Urinary bladder (tissue), 3 donors: ENCODE measurements at regions not wholly inside any gene's neighbourhood (a gene's known extent, or its start where the extent isn't known, plus 50 kb on each side); places are given as distances from the start of the nearest gene placed in this dataset.
"Not testable (repeated sequence)": the region's sequence is repeated elsewhere in the genome, so short reads cannot be mapped to it uniquely, and the experiment has no call there.

Source experiments
- DNase-seq: peaks from one replicate; pipeline ENCODE4 v3.0.0-alpha.2; 2015; ENCODE audit errors: extremely low spot score
- H3K27ac ChIP-seq: one replicate; pipeline ENCODE4 v1.5.1; 2013; ENCODE audit warnings: low read depth, mild to moderate bottlenecking, moderate library complexity
- H3K36me3 ChIP-seq: one replicate; pipeline ENCODE4 v1.6.1; 2013; ENCODE audit warnings: mild to moderate bottlenecking, moderate library complexity; ENCODE audit not compliant: insufficient read depth
- H3K4me1 ChIP-seq: one replicate; pipeline ENCODE4 v1.6.1; 2013; ENCODE audit warnings: mild to moderate bottlenecking, moderate library complexity; ENCODE audit not compliant: insufficient read depth
- H3K4me3 ChIP-seq: one replicate; pipeline ENCODE4 v1.5.1; 2013; ENCODE audit warnings: low read depth, low read length
- WGBS: extraction: QIAGEN DNeasy Blood & Tissue Kit; methylation state at CpG from one replicate; pipeline ENCODE4 v1.1.7; 2013; 5-methylcytosine and 5-hydroxymethylcytosine counted together
- donor health status: healthy with polysubstance abuse.
- donor health status: healthy.

DNA sequence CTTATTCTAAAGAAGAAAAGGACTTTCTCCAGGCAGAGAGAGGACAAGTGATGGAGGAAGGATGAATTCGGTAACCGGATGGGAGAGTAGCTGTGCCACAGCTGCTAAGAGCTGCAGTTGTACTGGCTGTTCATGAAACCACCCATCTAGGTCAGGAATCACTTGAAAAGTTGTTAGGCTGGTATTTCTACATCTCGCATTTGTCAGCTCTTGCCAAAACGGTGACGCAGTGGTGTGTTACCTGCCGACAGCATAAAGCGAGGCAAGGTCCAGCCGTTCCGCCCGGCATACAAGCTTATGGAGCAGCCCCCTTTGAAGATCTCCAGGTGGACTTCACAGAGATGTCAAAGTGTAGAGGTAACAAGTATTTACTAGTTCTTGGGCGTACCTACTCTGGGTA lies 87.3 kb upstream of the DEFB108B start:
- H3K4me1 ChIP-seq, H3K36me3 ChIP-seq, H3K27ac ChIP-seq, DNase-seq, H3K4me3 ChIP-seq: not testable (repeated sequence)
- 82% methylated on average over 11 of the region's 11 CpGs for WGBS

- WGBS = 60% methylated on average over 3 of the region's 5 CpGs
- H3K4me3 ChIP-seq, H3K27ac ChIP-seq: not testable (repeated sequence)
Observed at GRCh38 chr11:71746263-71746662, 86.7 kb upstream of the DEFB108B start.

DNA sequence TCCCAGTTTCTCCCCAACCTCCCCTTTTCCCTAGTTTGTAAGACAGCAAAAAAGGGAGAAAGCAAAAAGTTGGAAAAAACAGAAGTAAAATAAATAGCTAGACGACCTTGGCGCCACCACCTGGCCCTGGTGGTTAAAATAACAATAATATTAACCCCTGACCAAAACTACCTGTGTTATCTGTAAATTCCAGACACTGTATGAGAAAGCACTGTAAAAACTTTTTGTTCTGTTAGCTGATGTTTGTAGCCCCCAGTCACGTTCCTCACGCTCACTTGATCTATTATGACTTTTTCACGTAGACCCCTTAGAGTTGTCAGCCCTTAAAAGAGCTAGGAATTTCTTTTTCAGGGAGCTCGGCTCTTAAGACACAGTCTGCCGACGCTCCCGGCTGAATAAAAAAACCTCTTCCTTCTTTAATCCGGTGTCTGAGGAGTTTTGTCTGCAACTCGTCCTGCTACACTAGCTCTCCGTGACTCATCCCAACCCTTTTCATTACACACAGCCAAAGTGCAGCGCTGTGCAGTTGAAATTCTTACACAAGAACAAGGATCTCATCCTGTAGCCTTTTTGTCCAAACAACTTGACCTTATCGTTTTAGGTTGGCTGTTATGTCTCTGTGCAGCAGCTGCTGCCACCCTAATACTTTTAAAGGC lies 83.9 kb upstream of the DEFB108B start:
- H3K27ac ChIP-seq, H3K36me3 ChIP-seq, DNase-seq, H3K4me1 ChIP-seq, H3K4me3 ChIP-seq: not testable (repeated sequence)
- 17% methylated on average over 14 of the region's 14 CpGs for WGBS

More at GRCh38 chr11:71746263-71746662, 86.7 kb upstream of the DEFB108B start:
- not testable (repeated sequence) for DNase-seq, H3K36me3 ChIP-seq, H3K4me1 ChIP-seq

DNA sequence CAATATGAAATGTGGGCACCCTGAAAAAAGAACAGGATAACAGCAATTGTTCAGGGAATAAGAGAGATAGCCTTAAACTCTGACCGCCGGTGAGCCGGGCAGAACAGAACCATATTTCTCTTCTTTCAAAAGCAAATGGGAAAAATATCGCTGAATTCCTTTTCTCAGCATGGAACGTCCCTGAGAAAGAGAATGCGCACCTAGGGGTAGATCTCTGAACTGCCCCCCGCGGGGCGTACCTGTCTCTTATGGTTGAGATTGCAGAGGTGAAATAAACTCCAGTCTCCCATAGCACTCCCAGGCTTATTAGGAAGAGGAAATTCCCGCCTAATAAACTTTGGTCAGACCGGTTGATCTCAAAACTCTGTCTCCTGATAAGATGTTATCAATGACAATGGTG lies 82.1 kb upstream of the DEFB108B start:
- WGBS = 52% methylated on average over 11 of the region's 11 CpGs
- not testable (repeated sequence) for H3K27ac ChIP-seq, DNase-seq, H3K4me1 ChIP-seq, H3K36me3 ChIP-seq, H3K4me3 ChIP-seq

DNA sequence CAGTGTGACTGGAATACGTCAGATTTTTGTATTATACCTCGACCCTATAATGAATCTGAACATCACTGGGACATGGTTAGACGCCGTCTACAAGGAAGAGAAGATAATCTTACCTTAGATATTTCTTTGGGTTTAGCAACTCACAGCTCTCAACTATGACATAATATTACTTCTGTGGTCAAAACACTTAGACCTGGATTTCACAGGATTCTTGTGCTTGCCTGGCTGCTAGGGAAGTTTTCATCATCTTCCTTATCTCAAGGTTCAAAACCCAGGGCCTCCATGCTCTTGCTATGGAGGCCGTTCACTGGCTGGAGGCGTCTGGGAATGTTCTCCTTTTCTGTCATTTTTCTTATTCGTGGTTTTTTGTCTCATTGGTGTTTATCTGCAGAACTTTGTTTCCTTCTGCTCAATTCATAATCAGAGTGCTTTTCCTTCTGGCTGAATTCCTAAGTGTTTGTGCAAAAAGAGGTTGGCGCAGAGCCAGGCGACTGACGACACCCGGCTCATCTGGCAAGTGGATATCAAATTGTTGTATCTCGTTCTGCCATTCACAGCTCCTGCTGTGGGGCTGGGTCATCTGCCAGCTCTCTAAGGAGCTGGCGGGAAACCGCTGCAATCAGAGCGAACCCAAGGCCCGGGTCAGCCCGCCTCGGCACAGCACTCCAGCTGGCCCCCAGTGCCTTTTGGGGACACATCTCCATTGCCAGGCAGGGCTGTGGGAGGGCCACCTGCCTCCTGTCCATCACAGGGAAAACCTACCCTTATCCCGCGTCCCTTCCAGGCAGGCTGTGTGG lies 68.1 kb upstream of the DEFB108B start:
- not testable (repeated sequence) for H3K4me1 ChIP-seq, H3K27ac ChIP-seq, H3K36me3 ChIP-seq, DNase-seq, H3K4me3 ChIP-seq
- 21% methylated on average over 20 of the region's 20 CpGs for WGBS

- H3K4me3 ChIP-seq, H3K4me1 ChIP-seq, H3K27ac ChIP-seq, H3K36me3 ChIP-seq, DNase-seq: not testable (repeated sequence)
- WGBS = 61% methylated on average over 2 of the region's 5 CpGs
Observed at GRCh38 chr11:71767016-71767415, 66.0 kb upstream of the DEFB108B start.

GRCh38 chr11:71772193-71772592 lies 60.8 kb upstream of the DEFB108B start:
- not testable (repeated sequence) for DNase-seq, H3K4me3 ChIP-seq, H3K36me3 ChIP-seq, H3K27ac ChIP-seq, H3K4me1 ChIP-seq
- WGBS = 86% methylated on average over 12 of the region's 12 CpGs

DNA sequence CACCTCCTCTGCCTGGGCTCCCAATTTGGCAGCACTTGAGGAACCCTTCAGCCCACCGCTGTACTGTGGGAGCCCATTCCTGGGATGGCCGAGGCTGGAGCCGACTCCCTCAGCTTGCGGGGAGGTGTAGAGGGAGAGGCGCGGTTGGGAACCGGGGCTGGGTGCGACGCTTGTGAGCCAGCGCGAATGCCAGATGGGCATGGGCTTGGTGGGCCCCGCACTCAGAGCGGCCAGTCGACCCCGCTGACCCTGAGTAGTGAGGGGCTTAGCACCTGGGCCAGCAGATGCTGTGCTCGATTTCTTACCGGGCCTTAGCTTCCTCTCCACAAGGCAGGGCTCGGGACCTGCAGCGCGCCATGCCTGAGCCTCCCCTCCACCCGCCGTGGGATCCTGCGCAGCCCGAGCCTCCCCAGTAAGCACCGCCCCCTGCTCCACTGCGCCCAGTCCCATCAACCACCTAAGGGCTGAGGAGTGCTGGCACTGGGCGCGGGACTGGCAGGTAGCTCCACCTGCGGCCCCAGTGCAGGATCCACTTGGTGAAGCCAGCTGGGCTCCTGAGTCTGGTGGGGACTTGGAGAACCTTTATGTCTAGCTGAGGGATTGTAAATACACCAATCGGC lies 58.3 kb upstream of the DEFB108B start:
- DNase-seq = no peak
- H3K4me3 ChIP-seq = no peak overlapping the region
- no peaks in the 10 kb centered on the region for H3K4me1 ChIP-seq
- no peak overlapping the region for H3K27ac ChIP-seq
- 94% methylated on average over 30 of the region's 30 CpGs for WGBS
- no peaks in the 10 kb centered on the region for H3K36me3 ChIP-seq

DNA sequence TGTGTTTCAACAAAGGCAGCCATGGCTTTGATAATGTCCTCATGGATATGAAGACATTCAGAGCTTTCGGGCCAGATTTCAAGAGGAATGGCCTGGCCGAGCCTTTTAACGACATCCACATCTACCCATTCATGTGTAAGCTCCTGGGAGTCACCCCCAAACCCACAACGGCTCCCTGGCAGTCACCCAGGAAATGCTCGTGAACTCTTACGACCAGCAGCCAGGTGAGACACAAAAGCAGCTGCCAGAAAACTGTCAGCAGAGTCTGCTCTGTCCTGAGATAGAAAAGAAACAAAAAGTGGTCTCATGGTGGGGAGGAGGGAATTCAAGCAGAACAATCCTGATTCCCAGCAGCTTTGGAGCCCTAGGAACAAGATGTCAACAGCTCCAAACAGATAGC lies 52.9 kb upstream of the DEFB108B start:
- H3K4me1 ChIP-seq, H3K36me3 ChIP-seq, H3K27ac ChIP-seq, DNase-seq, H3K4me3 ChIP-seq: not testable (repeated sequence)
- WGBS = 41% methylated on average over 6 of the region's 6 CpGs

GRCh38 chr11:71780771-71781170 lies 52.2 kb upstream of the DEFB108B start:
- WGBS = 41% methylated on average over 6 of the region's 6 CpGs
- H3K36me3 ChIP-seq, H3K4me1 ChIP-seq, H3K4me3 ChIP-seq, DNase-seq, H3K27ac ChIP-seq: not testable (repeated sequence)

GRCh38 chr11:71781491-71781890 lies 51.5 kb upstream of the DEFB108B start:
- H3K4me3 ChIP-seq, H3K27ac ChIP-seq, H3K4me1 ChIP-seq, H3K36me3 ChIP-seq, DNase-seq: not testable (repeated sequence)
- 71% methylated on average over 5 of the region's 5 CpGs for WGBS

DNA sequence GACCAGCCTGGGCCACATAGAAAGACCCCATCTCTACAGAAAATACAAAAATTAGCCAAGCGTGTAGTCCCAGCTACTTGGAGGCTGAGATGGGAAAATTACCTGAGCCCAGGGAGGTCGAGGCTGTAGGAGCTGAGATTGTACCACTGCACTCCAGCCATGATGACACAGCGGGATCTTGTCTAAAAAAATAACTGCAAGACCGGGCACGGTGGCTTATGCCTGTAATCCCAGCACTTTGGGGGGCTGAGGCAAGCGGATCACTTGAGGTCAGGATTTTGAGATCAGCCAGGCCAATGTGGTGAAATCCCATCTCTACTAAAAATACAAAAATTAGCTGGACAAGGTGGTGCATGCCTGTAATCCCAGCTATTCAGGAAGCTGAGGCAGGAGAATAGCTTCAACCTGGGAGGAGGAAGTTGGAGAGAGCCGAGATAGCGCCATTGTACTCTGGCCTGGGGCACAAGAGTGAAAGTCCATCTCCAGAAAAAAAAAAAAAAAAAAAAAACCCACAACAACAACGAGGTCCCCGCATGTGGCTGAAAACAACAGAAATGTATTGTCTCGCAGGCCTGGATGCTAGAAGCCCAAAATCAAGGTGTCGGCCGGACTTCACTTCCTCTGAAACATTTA lies 50.7 kb upstream of the DEFB108B start:
- not testable (repeated sequence) for H3K27ac ChIP-seq, DNase-seq, H3K36me3 ChIP-seq, H3K4me1 ChIP-seq, H3K4me3 ChIP-seq
- WGBS = 93% methylated on average over 13 of the region's 13 CpGs

GRCh38 chr11:71783191-71783590 lies 49.8 kb upstream of the DEFB108B start:
- 61% methylated on average over 4 of the region's 4 CpGs for WGBS
- DNase-seq, H3K36me3 ChIP-seq, H3K4me1 ChIP-seq, H3K27ac ChIP-seq, H3K4me3 ChIP-seq: not testable (repeated sequence)
